Activated CD4-positive, CD25-positive, alpha-beta regulatory T cell treated with anti-CD3 and anti-CD28 coated beads, Interleukin-2, amount 50 U/mL, for 24 hours (primary cell): ENCODE measurements at regions not wholly inside any gene's neighbourhood (a gene's known extent, or its start where the extent isn't known, plus 50 kb on each side); places are given as distances from the start of the nearest gene placed in this dataset.

Experiments
- ATAC-seq, 2 donors: fragments of 150-1000 bp; cut with Tn5 transposase; one replicate each; pipeline ENCODE4 v1.10.0; 2021; ENCODE audit warnings: mild to moderate bottlenecking in 1 of 2, moderate library complexity in 1 of 2

GRCh38 chr6:114404339-114404955 is 61.6 kb upstream of the HS3ST5 start:
- ATAC-seq: no peak

- no peak for ATAC-seq
Measured at GRCh38 chr6:114403858-114404257, 61.0 kb upstream of the HS3ST5 start.

DNA sequence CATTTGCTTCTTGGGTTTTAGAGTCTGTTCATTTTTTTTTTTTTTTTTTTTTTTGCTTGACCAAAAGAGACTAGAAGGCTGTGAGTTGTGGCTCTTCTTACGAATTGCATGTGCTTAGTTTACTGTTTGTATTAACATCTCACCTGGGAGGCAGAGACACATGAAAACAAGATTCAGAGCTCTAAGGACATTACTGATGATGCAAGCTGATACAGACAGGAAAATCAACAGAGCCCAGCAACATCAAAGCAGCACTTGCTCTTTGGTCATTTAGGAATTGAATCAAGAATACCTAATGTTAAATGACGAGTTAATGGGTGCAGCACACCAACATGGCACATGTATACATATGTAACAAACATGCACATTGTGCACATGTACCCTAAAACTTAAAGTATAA is 55.7 kb upstream of the HS3ST5 start:
- no peak for ATAC-seq
